A549 (cell line): ENCODE measurements at regions not wholly inside any gene's neighbourhood (a gene's known extent, or its start where the extent isn't known, plus 50 kb on each side); places are given as distances from the start of the nearest gene placed in this dataset.
A peak's percentile ranks its signal among the peaks of the same experiment; 100 is the strongest.

Experiments
- ATAC-seq, 2 experiments: fragments of 200-7000 bp in 1 of 2; fragments of >200 bp in 1 of 2; cut with Nextera tagmentation in 1 of 2; cut with Tn5 transposase in 1 of 2; 3 replicates each; pipeline versions ENCODE4 v1.8.0 to v1.9.1; 2018 to 2020; ENCODE audit warnings: mild to moderate bottlenecking in 1 of 2, moderate library complexity in 1 of 2
- CTCF ChIA-PET: fragments of 300-600 bp; sonication (Branson Sonifier 250); formaldehyde crosslinking; extraction: SDS; loops from one replicate; lab custom pipeline; 2021; ENCODE audit warnings: antibody characterized with exemption, inconsistent platforms; lab: Yijun Ruan, JAX
- POLR2A ChIA-PET: fragments of 350-600 bp; formaldehyde crosslinking; extraction: SDS; loops from one replicate; lab custom pipeline; 2021; ENCODE audit warnings: antibody characterized with exemption, inconsistent platforms; lab: Yijun Ruan, JAX
- DNase-seq, 2 experiments: peaks; one replicate each; pipeline versions ENCODE4 v3.0.0 to v3.0.0-alpha.2; 2011 to 2016; ENCODE audit warnings: low read depth in 1 of 2, low spot score in 1 of 2
- FAIRE-seq: peaks from 2 replicates; lab custom pipeline; 2011; peaks lifted over from hg19 to GRCh38; lab: Jason Lieb, UNC
- H3K27ac ChIP-seq, 2 experiments: fragments of >200 bp; sonication (Bioruptor Twin); formaldehyde crosslinking; 3 replicates each; pipeline ENCODE4 v1.5.1; 2016 to 2017
- H3K4me1 ChIP-seq: fragments of >200 bp; sonication (Bioruptor Twin); formaldehyde crosslinking; 3 replicates; pipeline ENCODE4 v1.6.1; 2016
- H3K4me2 ChIP-seq: fragments of >200 bp; sonication (Bioruptor Twin); formaldehyde crosslinking; 3 replicates; pipeline ENCODE4 v1.6.1; 2016
- H3K4me3 ChIP-seq: fragments of >200 bp; sonication (Bioruptor Twin); formaldehyde crosslinking; 3 replicates; pipeline ENCODE4 v1.5.1; 2016
- H3K9me3 ChIP-seq: fragments of >200 bp; sonication (Bioruptor Twin); formaldehyde crosslinking; 3 replicates; pipeline ENCODE4 v1.6.1; 2016
- BHLHE40 ChIP-seq: IDR thresholded peaks from 2 replicates; pipeline ENCODE4 v1.6.1; 2012; ENCODE audit warnings: low read depth, low read length, inconsistent platforms
- CEBPB ChIP-seq, 2 experiments: fragments of >200 bp in 1 of 2; sonication (Bioruptor Twin) in 1 of 2; formaldehyde crosslinking in 1 of 2; IDR thresholded peaks; 2 replicates each; pipeline ENCODE4 v1.6.1; 2012 to 2016
- EHMT2 ChIP-seq: fragments of 200-600 bp; sonication (generic); IDR thresholded peaks from 2 replicates; pipeline ENCODE4 v1.6.1; 2016; ENCODE audit warnings: antibody characterized with exemption, low read depth, mild to moderate bottlenecking, moderate library complexity
- FOXS1 ChIP-seq: fragments of 250-450 bp; sonication (Bioruptor Pico); IDR thresholded peaks from 2 replicates; pipeline ENCODE4 v1.5.0; 2020; ENCODE audit warnings: mild to moderate bottlenecking, moderate library complexity
- HDAC2 ChIP-seq: fragments of 200-600 bp; sonication (generic); IDR thresholded peaks from 2 replicates; pipeline ENCODE4 v1.6.1; 2016
- HEYL ChIP-seq: fragments of 250-450 bp; sonication (Bioruptor Pico); IDR thresholded peaks from 2 replicates; pipeline ENCODE4 v1.8.0; 2021; ENCODE audit warnings: mild to moderate bottlenecking, moderate library complexity
- HOXA7 ChIP-seq: fragments of 250-450 bp; sonication (Bioruptor Pico); IDR thresholded peaks from 2 replicates; pipeline ENCODE4 v1.5.0; 2020; ENCODE audit warnings: mild to moderate bottlenecking, moderate library complexity
- HOXB5 ChIP-seq: fragments of 250-450 bp; sonication (Bioruptor Pico); IDR thresholded peaks from 2 replicates; pipeline ENCODE4 v1.5.0; 2020; ENCODE audit warnings: mild to moderate bottlenecking, moderate library complexity
- JUN ChIP-seq, 2 experiments: fragments of >200 bp; sonication (Bioruptor Twin); formaldehyde crosslinking; IDR thresholded peaks; 2 replicates in 1 of 2; 3 replicates in 1 of 2; pipeline ENCODE4 v1.6.1; 2016 to 2017
- JUNB ChIP-seq: fragments of >200 bp; sonication (Bioruptor Twin); formaldehyde crosslinking; IDR thresholded peaks from 2 replicates; pipeline ENCODE4 v1.6.1; 2016
- KDM1A ChIP-seq: fragments of 200-600 bp; sonication (generic); IDR thresholded peaks from 2 replicates; pipeline ENCODE4 v1.6.1; 2016; ENCODE audit warnings: low read depth, mild to moderate bottlenecking
- KDM5A ChIP-seq: fragments of 200-600 bp; sonication (generic); IDR thresholded peaks from 2 replicates; pipeline ENCODE4 v1.6.1; 2016; ENCODE audit warnings: antibody characterized with exemption, mild to moderate bottlenecking
- NFE2L2 ChIP-seq: fragments of 150-350 bp; conservative IDR thresholded peaks from 2 replicates; pipeline ENCODE4 v1.6.1; 2014; ENCODE audit warnings: low read length
- NPAS2 ChIP-seq: fragments of 250-450 bp; sonication (Bioruptor Pico); IDR thresholded peaks from 2 replicates; pipeline ENCODE4 v1.8.0; 2022; ENCODE audit warnings: mild to moderate bottlenecking, moderate library complexity, borderline replicate concordance
- NR3C1 ChIP-seq: fragments of >200 bp; sonication (Bioruptor Twin); formaldehyde crosslinking; IDR thresholded peaks from 3 replicates; pipeline ENCODE4 v1.6.1; 2017
- POLR2A ChIP-seq: IDR thresholded peaks from 2 replicates; pipeline ENCODE4 v1.6.1; 2012; ENCODE audit warnings: mild to moderate bottlenecking, low read length
- POLR2AphosphoS2 ChIP-seq: conservative IDR thresholded peaks from 2 replicates; pipeline ENCODE4 v1.6.1; 2012; ENCODE audit warnings: low read length, improper control_type of control experiment, inconsistent platforms
- RARB ChIP-seq: fragments of 250-450 bp; sonication (Bioruptor Pico); IDR thresholded peaks from 2 replicates; pipeline ENCODE4 v1.8.0; 2021; ENCODE audit warnings: mild to moderate bottlenecking, moderate library complexity
- SREBF2 ChIP-seq: fragments of 450-650 bp; IDR thresholded peaks from 2 replicates; pipeline ENCODE4 v1.6.1; 2014; ENCODE audit warnings: mild to moderate bottlenecking, moderate library complexity
- TFCP2L1 ChIP-seq: fragments of 250-450 bp; sonication (Bioruptor Pico); IDR thresholded peaks from 2 replicates; pipeline ENCODE4 v1.5.0; 2021; ENCODE audit warnings: mild to moderate bottlenecking
- TP53 ChIP-seq: fragments of 250-450 bp; sonication (Bioruptor Pico); IDR thresholded peaks from 2 replicates; pipeline ENCODE4 v1.5.0; 2021; ENCODE audit warnings: mild to moderate bottlenecking, moderate library complexity
- ZFP36 ChIP-seq: fragments of 450-650 bp; IDR thresholded peaks from 2 replicates; pipeline ENCODE4 v1.6.1; 2014; ENCODE audit warnings: borderline replicate concordance; ENCODE audit not compliant: partially characterized antibody
- ZNF302 ChIP-seq: fragments of 250-450 bp; sonication (Bioruptor Pico); IDR thresholded peaks from 2 replicates; pipeline ENCODE4 v1.9.0; 2021; ENCODE audit warnings: inconsistent platforms, mild to moderate bottlenecking, moderate library complexity
- WGBS: methylation state at CpG from one replicate; pipeline ENCODE4 v1.1.6; 2017; ENCODE audit errors: missing lambda C conversion rate; 5-methylcytosine and 5-hydroxymethylcytosine counted together
- TF ChIP-seq, protein P1 (sequence below): IDR thresholded peaks from 2 replicates; pipeline ENCODE4 v1.6.1; 2012
- TF ChIP-seq, protein P2 (sequence below): fragments of 200-600 bp; sonication (generic); IDR thresholded peaks from 2 replicates; pipeline ENCODE4 v1.6.1; 2016; ENCODE audit warnings: antibody characterized with exemption, mild to moderate bottlenecking, moderate library complexity

DNA sequence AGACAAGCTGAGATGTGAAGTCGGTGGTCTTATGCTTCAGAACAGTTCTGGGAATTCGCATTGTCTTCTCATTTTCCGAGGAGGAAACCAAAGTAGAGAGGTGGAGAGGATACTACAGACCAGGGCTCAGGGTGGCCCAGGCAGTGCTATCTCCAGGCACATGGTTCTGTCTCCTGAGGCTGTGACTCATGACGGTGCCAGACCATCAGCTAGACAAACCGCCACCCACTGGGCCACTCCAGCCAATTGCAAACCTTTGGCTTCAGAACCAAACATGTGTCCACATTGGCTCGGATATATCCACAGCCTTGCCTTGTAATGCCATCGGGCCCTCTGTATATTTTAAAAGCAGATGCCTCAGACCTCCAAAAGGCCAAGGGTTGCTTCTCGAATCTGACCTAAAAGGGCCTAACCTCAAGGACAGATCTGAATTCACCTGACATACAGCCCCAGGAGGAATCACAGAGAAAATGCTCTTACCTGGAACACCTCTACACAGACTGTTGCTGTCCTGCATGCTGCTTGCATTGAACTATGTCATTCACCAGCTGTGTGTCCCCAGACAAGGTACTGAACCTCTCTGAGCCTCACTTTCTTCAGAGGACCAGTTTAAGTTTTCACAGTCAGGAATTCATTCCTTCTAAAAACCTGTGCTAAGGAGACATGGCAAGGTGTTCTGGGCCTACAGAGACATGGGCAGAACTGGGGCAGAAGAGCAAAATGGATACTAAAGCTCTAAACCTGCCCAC, 224.9 kb upstream of the JUN start:
- H3K4me2 ChIP-seq, result no peak overlapping the region
- H3K9me3 ChIP-seq, result no peaks in the 10 kb centered on the region
- WGBS, result 86% methylated on average over 5 of the region's 8 CpGs
- no peak overlapping the region for H3K27ac ChIP-seq
- ATAC-seq, result peak in 1 of 2 experiments; percentile 56; a peak in 2 of 6 replicates
- H3K4me1 ChIP-seq, result no peaks in the 10 kb centered on the region
- POLR2A ChIA-PET, result no interaction called here
- TF ChIP-seq KDM1A, result no peak
- TF ChIP-seq SREBF2, result no peak
- TF ChIP-seq, protein P1, sequence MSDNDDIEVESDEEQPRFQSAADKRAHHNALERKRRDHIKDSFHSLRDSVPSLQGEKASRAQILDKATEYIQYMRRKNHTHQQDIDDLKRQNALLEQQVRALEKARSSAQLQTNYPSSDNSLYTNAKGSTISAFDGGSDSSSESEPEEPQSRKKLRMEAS, result no peak
- no peak for TF ChIP-seq POLR2A
- TF ChIP-seq HEYL (CRISPR knock-in tag), result no peak
- no peak for TF ChIP-seq HOXA7 (CRISPR knock-in tag)
- TF ChIP-seq JUNB, result no peak
- no peak for TF ChIP-seq TP53 (CRISPR knock-in tag)
- TF ChIP-seq POLR2AphosphoS2, result no peak
- TF ChIP-seq, all 56 proteins: peak for 0
- no peak for FAIRE-seq
- CTCF ChIA-PET, result no interaction called here
- peak in 1 of 2 experiments; percentile 11 for DNase-seq
- H3K4me3 ChIP-seq, result no peak overlapping the region

DNA sequence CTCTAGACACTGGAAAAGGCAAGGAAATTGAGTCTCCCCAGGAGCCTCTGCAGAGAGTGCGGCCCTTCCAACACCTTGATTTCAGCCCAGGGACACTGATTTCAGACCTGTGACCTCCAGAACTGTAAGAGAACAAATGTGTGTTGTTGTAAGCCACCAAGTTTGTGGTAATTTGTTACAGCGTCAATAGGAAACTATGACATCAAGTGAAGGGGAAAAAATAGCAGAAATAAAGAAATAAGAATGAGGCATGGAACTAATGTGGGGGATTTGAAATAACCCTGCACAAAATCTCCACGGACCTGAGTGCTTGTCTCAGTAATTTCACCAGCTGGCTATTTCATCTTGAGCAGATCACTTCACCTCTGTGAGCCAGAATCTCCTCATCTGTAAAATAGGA, 227.8 kb upstream of the JUN start:
- 87% methylated on average over 3 of the region's 3 CpGs for WGBS
- no peak for TF ChIP-seq NR3C1
- no peak for TF ChIP-seq CEBPB (IDR thresholded peaks at IDR 0.05)
- TF ChIP-seq ZFP36, result no peak
- no peak for TF ChIP-seq HOXB5 (CRISPR knock-in tag)
- no peak for TF ChIP-seq ZNF302 (CRISPR knock-in tag)
- TF ChIP-seq, all 56 proteins: peak for 0
- POLR2A ChIA-PET, result no interaction called here
- FAIRE-seq, result no peak
- H3K27ac ChIP-seq, result no peak overlapping the region
- no peak overlapping the region for H3K4me2 ChIP-seq
- no peak for DNase-seq
- no peak overlapping the region for H3K4me3 ChIP-seq
- CTCF ChIA-PET, result interaction anchor here (0.6 kb wide), 1 partner anchor 161 kb away, joined by 3 read pairs; no protein-coding TSS in a partner anchor
- no peaks in the 10 kb centered on the region for H3K9me3 ChIP-seq
- peaks cover 10% of the 10 kb centered on the region for H3K4me1 ChIP-seq
- no peak for ATAC-seq

DNA sequence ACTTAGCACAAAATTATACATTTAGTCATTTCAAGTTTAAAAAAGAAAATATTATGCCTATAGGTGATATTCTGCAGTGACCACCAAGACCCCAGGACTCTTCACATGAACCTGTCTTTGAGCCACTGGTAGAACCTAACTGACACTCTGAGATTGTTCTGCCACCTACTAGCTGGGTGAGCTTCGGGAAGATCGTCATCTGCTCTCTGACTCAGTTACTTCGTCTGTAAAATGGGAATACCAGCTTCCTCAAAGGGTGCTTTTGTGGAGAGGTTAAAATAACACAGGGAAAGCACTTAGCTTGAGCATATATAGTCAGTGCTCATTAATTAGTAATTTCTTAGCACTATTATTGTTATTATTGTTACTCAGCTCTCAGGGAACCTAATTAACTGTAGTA, 228.5 kb upstream of the JUN start:
- WGBS, result 82% methylated on average over 3 of the region's 3 CpGs
- Histone ChIP-seq H3K4me3 (no peak overlapping the region), H3K4me1 (peaks cover 10% of the 10 kb centered on the region), H3K9me3 (no peaks in the 10 kb centered on the region), H3K27ac (no peak overlapping the region), H3K4me2 (no peak overlapping the region)
- FAIRE-seq (no peak), ATAC-seq (no peak), DNase-seq (no peak)
- CTCF ChIA-PET, result no interaction called here
- POLR2A ChIA-PET, result no interaction called here
- no peak for TF ChIP-seq RARB
- no peak for TF ChIP-seq FOXS1 (CRISPR knock-in tag)
- TF ChIP-seq NFE2L2, result no peak
- TF ChIP-seq JUN (IDR thresholded peaks at IDR 0.05), result no peak
- TF ChIP-seq BHLHE40, result no peak
- no peak for TF ChIP-seq POLR2AphosphoS2
- no peak for TF ChIP-seq TFCP2L1

DNA sequence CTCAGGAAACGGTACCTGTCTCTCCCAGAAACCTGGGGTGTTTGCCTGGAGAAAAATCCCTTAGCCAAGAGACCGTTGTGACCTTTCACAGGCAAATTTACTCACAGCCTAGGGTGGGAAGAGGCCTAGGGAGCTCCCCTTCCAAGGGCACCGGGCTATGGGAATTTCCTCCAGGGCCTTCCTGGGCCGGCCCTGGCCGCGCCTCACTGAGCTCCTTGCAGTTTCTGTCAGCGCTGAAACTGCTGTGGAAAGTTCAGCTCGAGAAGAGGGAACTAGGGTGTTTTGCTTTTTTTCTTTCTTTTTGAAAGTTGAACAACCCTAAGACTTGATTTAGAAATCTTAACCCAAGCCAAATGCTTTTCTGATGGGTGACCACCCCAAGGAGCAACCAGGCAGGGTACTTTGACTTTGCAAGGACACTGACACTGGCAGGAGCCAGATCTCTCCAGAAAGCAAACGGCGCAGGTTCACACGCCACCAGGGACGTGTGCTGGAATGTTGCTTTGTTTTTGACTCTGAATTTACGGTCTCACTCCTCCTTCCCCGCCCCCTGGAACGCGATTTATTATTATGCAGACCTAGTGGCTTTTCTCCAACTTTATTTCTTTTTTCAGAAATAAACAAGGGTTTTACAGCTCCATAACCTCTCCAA, 229.6 kb upstream of the JUN start:
- no peak for FAIRE-seq
- H3K27ac ChIP-seq, result 0 out of 6 replicates have a peak overlapping the region, but pooled peaks of 1 of the 2 experiments have one; percentile 53
- no peak overlapping the region for H3K4me3 ChIP-seq

More for the DNA sequence above, 229.6 kb upstream of the JUN start:
- H3K4me1 ChIP-seq, result peaks cover 10% of the 10 kb centered on the region
- 0 out of 3 replicates have a peak overlapping the region, but pooled peaks have one; percentile 18 for H3K4me2 ChIP-seq
- 70% methylated on average over 16 of the region's 16 CpGs for WGBS
- TF ChIP-seq KDM1A (no peak), KDM5A (no peak), NPAS2 (CRISPR knock-in tag) (no peak), HDAC2 (no peak), JUNB (no peak), EHMT2 (no peak)
- TF ChIP-seq, protein P2, sequence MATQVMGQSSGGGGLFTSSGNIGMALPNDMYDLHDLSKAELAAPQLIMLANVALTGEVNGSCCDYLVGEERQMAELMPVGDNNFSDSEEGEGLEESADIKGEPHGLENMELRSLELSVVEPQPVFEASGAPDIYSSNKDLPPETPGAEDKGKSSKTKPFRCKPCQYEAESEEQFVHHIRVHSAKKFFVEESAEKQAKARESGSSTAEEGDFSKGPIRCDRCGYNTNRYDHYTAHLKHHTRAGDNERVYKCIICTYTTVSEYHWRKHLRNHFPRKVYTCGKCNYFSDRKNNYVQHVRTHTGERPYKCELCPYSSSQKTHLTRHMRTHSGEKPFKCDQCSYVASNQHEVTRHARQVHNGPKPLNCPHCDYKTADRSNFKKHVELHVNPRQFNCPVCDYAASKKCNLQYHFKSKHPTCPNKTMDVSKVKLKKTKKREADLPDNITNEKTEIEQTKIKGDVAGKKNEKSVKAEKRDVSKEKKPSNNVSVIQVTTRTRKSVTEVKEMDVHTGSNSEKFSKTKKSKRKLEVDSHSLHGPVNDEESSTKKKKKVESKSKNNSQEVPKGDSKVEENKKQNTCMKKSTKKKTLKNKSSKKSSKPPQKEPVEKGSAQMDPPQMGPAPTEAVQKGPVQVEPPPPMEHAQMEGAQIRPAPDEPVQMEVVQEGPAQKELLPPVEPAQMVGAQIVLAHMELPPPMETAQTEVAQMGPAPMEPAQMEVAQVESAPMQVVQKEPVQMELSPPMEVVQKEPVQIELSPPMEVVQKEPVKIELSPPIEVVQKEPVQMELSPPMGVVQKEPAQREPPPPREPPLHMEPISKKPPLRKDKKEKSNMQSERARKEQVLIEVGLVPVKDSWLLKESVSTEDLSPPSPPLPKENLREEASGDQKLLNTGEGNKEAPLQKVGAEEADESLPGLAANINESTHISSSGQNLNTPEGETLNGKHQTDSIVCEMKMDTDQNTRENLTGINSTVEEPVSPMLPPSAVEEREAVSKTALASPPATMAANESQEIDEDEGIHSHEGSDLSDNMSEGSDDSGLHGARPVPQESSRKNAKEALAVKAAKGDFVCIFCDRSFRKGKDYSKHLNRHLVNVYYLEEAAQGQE, result no peak
- peak in 1 of 2 experiments; percentile 40; a peak in 1 of 6 replicates for ATAC-seq
- H3K9me3 ChIP-seq, result no peaks in the 10 kb centered on the region
- POLR2A ChIA-PET, result no interaction called here
- no peak for DNase-seq
- CTCF ChIA-PET, result interaction anchor here (0.6 to 1.0 kb wide), 2 partner anchors 9 to 54 kb away, joined by 3 read pairs; no protein-coding TSS in a partner anchor
